ENCODE measurements at regions not wholly inside any gene's neighbourhood (a gene's known extent, or its start where the extent isn't known, plus 50 kb on each side); places are given as distances from the start of the nearest gene placed in this dataset.

DNA sequence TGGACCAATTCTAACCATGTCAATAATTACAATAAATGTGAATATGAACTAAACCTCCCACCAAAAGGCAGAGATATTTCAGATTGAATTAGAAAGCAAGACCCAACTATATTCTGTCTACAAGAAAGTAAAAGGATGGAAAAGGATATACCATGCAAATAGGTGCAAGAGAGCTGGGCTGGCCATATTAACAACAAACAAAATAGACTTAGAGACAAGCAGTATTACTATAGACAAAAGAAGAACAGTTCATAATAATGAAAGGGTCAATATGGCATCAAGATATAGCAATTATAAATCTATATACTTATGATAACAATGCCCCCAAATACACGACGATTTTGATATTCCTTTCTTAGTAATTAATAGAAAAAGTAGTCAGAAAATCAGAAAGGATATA, 67.3 kb upstream of the IFFO2 start:
- TF ChIP-seq, protein P1, sequence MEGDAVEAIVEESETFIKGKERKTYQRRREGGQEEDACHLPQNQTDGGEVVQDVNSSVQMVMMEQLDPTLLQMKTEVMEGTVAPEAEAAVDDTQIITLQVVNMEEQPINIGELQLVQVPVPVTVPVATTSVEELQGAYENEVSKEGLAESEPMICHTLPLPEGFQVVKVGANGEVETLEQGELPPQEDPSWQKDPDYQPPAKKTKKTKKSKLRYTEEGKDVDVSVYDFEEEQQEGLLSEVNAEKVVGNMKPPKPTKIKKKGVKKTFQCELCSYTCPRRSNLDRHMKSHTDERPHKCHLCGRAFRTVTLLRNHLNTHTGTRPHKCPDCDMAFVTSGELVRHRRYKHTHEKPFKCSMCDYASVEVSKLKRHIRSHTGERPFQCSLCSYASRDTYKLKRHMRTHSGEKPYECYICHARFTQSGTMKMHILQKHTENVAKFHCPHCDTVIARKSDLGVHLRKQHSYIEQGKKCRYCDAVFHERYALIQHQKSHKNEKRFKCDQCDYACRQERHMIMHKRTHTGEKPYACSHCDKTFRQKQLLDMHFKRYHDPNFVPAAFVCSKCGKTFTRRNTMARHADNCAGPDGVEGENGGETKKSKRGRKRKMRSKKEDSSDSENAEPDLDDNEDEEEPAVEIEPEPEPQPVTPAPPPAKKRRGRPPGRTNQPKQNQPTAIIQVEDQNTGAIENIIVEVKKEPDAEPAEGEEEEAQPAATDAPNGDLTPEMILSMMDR (conservative IDR thresholded peaks at IDR 0.05): no peak
- TF ChIP-seq EZH2 (IDR thresholded peaks at IDR 0.05; ENCODE audit: low read depth): no peak
